ENCODE measurements at regions not wholly inside any gene's neighbourhood (a gene's known extent, or its start where the extent isn't known, plus 50 kb on each side); places are given as distances from the start of the nearest gene placed in this dataset.

DNA sequence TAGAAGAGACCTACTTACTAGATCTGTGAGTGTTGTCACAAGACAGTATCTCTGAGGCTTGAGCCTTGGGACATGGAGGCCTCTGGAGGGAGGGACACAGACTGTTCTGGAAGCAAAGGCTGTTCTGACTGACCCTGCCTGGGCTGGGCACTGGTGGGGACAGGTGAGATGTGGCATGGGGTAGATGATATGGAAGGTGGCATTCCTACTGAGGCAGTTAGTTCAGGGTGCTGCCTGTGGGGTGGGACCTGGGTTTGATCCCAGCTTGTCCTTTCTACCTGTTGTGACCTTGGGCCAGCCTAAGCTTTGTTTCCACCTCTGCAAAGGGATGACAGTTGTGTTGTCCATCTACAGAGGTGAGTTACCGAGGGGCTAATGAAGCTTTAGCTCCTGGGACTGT lies 140.2 kb downstream of the C9orf50 start:
- TF ChIP-seq CTCF (IDR thresholded peaks at IDR 0.05) (no peak), POLR2A (IDR thresholded peaks at IDR 0.05) (no peak), EP300 (IDR thresholded peaks at IDR 0.05) (no peak), POLR2AphosphoS5 (IDR thresholded peaks at IDR 0.05) (no peak)
- Histone ChIP-seq H3K27ac (peak overlapping the region; percentile 99 to 100 (median 99)), H3K27me3 (no peaks in the 10 kb centered on the region), H3K9me3 (no peaks in the 10 kb centered on the region), H3K36me3 (no peaks in the 10 kb centered on the region), H3K4me3 (no peak overlapping the region), H3K4me1 (peaks cover 0 to 64% (median 59%) of the 10 kb centered on the region in 4 donors)
- intact Hi-C loops (cut with DNase I): loop anchor here (2.0 to 5.0 kb wide), 2 partner anchors 142 to 158 kb away; no protein-coding TSS in a partner anchor
- 96 to 100% methylated on average over 1 of the region's 1 CpG for WGBS, 2 donors
- DNase-seq: no peak

GRCh38 chr9:129480227-129480626 lies 140.7 kb downstream of the C9orf50 start:
- WGBS, 2 donors: 80 to 82% methylated on average over 12 of the region's 12 CpGs
- no peaks in the 10 kb centered on the region for H3K27me3 ChIP-seq
- no peaks in the 10 kb centered on the region for H3K36me3 ChIP-seq
- peaks cover 0 to 59% (median 54%) of the 10 kb centered on the region in 4 donors for H3K4me1 ChIP-seq
- DNase-seq: no peak
- H3K27ac ChIP-seq: peak overlapping the region; percentile 99 to 100 (median 99)
- H3K4me3 ChIP-seq: no peak overlapping the region
- H3K9me3 ChIP-seq: no peaks in the 10 kb centered on the region
- TF ChIP-seq POLR2A (IDR thresholded peaks at IDR 0.05): no peak
- TF ChIP-seq POLR2AphosphoS5 (IDR thresholded peaks at IDR 0.05): peak in 1 of 4 donors; percentile 40
- TF ChIP-seq CTCF (IDR thresholded peaks at IDR 0.05): no peak
- intact Hi-C loops (cut with DNase I): loop anchor here (2.0 to 5.0 kb wide), 2 partner anchors 141 to 158 kb away; no protein-coding TSS in a partner anchor

GRCh38 chr9:129479631-129480011 lies 141.3 kb downstream of the C9orf50 start:
- H3K27ac ChIP-seq: peak overlapping the region; percentile 99 to 100 (median 99)
- H3K4me3 ChIP-seq: no peak overlapping the region
- WGBS, 2 donors: 86 to 87% methylated on average over 7 of the region's 7 CpGs
- intact Hi-C loops (cut with DNase I): loop anchor here (2.0 to 5.0 kb wide), 2 partner anchors 141 to 157 kb away; no protein-coding TSS in a partner anchor
- no peak for DNase-seq
- peaks cover 0 to 5% (median 0%) of the 10 kb centered on the region in 4 donors for H3K9me3 ChIP-seq
- no peaks in the 10 kb centered on the region for H3K36me3 ChIP-seq
- TF ChIP-seq POLR2A (IDR thresholded peaks at IDR 0.05) (no peak), POLR2AphosphoS5 (IDR thresholded peaks at IDR 0.05) (no peak), EP300 (IDR thresholded peaks at IDR 0.05) (no peak), CTCF (IDR thresholded peaks at IDR 0.05) (no peak)
- H3K27me3 ChIP-seq: no peaks in the 10 kb centered on the region
- H3K4me1 ChIP-seq: peaks cover 0 to 53% (median 48%) of the 10 kb centered on the region in 4 donors

DNA sequence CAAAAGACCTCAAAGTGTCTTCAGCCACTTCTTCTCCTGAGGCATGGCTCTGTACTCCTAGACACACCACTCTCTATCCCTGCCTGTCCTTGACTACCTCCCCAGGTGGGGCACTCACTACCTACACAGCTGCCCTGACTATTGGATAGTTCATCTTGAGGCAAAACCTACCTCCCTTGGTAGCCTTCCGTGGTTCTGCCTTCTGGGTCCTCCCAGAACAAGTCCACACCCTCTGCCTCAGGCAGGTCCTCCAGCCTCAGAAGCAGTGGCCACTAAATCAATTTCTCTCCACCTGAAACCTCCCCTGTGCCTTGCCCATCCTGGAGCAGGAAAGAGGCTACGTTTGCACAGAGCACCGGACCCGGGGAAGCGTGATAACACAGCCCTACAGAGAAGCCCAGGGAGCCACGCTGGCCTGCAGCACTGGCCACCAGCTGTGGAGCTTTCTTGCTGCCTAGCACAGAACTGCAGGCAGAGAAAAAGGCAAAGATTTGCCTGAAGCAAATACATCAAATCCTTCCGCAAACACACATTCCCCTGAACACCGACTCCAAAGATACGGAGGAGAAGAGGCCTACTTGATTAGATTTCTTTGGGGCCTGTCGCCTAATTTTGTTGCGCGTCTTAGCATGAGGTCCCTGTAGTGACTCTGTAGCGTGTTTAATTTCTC lies 141.8 kb downstream of the C9orf50 start:
- Histone ChIP-seq H3K27me3 (no peaks in the 10 kb centered on the region), H3K9me3 (peaks cover 0 to 7% (median 0%) of the 10 kb centered on the region in 4 donors), H3K27ac (peak overlapping the region; percentile 99 to 100 (median 99)), H3K4me3 (no peak overlapping the region), H3K4me1 (peaks cover 0 to 49% (median 46%) of the 10 kb centered on the region in 4 donors), H3K36me3 (no peaks in the 10 kb centered on the region)
- WGBS, 2 donors: 68 to 78% methylated on average over 13 of the region's 13 CpGs
- intact Hi-C loops (cut with DNase I): no loop called here
- DNase-seq: no peak
- TF ChIP-seq POLR2A (IDR thresholded peaks at IDR 0.05): no peak
- no peak for TF ChIP-seq CTCF (IDR thresholded peaks at IDR 0.05)
- TF ChIP-seq POLR2AphosphoS5 (IDR thresholded peaks at IDR 0.05): no peak
- no peak for TF ChIP-seq EP300 (IDR thresholded peaks at IDR 0.05)
